Natural killer cell treated with Interleukin-12 subunit alpha and Interleukin-12 subunit beta and Interleukin-15 and Interleukin-18, amount 100 ng/mL, for 72 hours (primary cell): ENCODE measurements at regions not wholly inside any gene's neighbourhood (a gene's known extent, or its start where the extent isn't known, plus 50 kb on each side); places are given as distances from the start of the nearest gene placed in this dataset.

ENCODE experiments used
- ATAC-seq, 2 donors: fragments of 150-1000 bp; cut with Tn5 transposase in 1 of 2; sonication (Bioruptor Pico), chemical (Tn5 transposase) in 1 of 2; 2 replicates each; pipeline ENCODE4 v1.10.0; 2021
- DNase-seq: peaks from one replicate; pipeline ENCODE4 v3.0.0; 2022; ENCODE audit warnings: low spot score
- H3K27ac Mint-ChIP-seq, 2 donors: 1 replicate in 1 of 2; 2 replicates in 1 of 2; pipeline ENCODE4 v1.8.0; 2022; ENCODE audit warnings: mixed read lengths in 2 of 2, mild to moderate bottlenecking in 1 of 2, moderate library complexity in 1 of 2
- H3K27me3 Mint-ChIP-seq, 2 donors: 1 replicate in 1 of 2; 2 replicates in 1 of 2; pipeline ENCODE4 v1.8.0; 2022; ENCODE audit warnings: mixed read lengths in 2 of 2
- H3K36me3 Mint-ChIP-seq: one replicate; pipeline ENCODE4 v1.8.0; 2022; ENCODE audit warnings: mixed read lengths
- H3K4me1 Mint-ChIP-seq, 2 donors: 1 replicate in 1 of 2; 2 replicates in 1 of 2; pipeline ENCODE4 v1.8.0; 2022; ENCODE audit warnings: low read depth in 2 of 2, mixed read lengths in 2 of 2, mild to moderate bottlenecking in 1 of 2
- H3K4me3 Mint-ChIP-seq: one replicate; pipeline ENCODE4 v1.8.0; 2022; ENCODE audit warnings: mixed read lengths
- H3K9me3 Mint-ChIP-seq: 2 replicates; pipeline ENCODE4 v1.8.0; 2022; ENCODE audit warnings: mixed read lengths

GRCh38 chr2:183253441-183254130 is 129.3 kb downstream of the NUP35 start:
- H3K27ac Mint-ChIP-seq: no peak overlapping the region
- no peaks in the 10 kb centered on the region for H3K4me1 Mint-ChIP-seq
- ATAC-seq (no peak), DNase-seq (no peak)
- no peaks in the 10 kb centered on the region for H3K36me3 Mint-ChIP-seq
- no peaks in the 10 kb centered on the region for H3K27me3 Mint-ChIP-seq
- no peak overlapping the region for H3K4me3 Mint-ChIP-seq
- peaks cover 5% of the 10 kb centered on the region for H3K9me3 Mint-ChIP-seq

- no peak overlapping the region for H3K4me3 Mint-ChIP-seq
- DNase-seq (no peak), ATAC-seq (no peak)
- H3K36me3 Mint-ChIP-seq: no peaks in the 10 kb centered on the region
- H3K4me1 Mint-ChIP-seq: no peaks in the 10 kb centered on the region
- no peaks in the 10 kb centered on the region for H3K27me3 Mint-ChIP-seq
- no peak overlapping the region for H3K27ac Mint-ChIP-seq
- peaks cover 8% of the 10 kb centered on the region for H3K9me3 Mint-ChIP-seq
These were observed 131.2 kb downstream of the NUP35 start for GRCh38 chr2:183255411-183255810.

- no peak for ATAC-seq
- peaks cover 8% of the 10 kb centered on the region for H3K9me3 Mint-ChIP-seq
- no peaks in the 10 kb centered on the region for H3K36me3 Mint-ChIP-seq
These were observed 135.7 kb downstream of the NUP35 start for GRCh38 chr2:183259921-183260320.

GRCh38 chr2:183260527-183260926 is 136.3 kb downstream of the NUP35 start:
- Mint-ChIP-seq H3K27ac (no peak overlapping the region), H3K4me3 (no peak overlapping the region)
- no peak for DNase-seq

More at GRCh38 chr2:183259921-183260320, 135.7 kb downstream of the NUP35 start:
- no peak for DNase-seq
- H3K27me3 Mint-ChIP-seq: no peaks in the 10 kb centered on the region
- no peak overlapping the region for H3K27ac Mint-ChIP-seq
- no peaks in the 10 kb centered on the region for H3K4me1 Mint-ChIP-seq
- H3K4me3 Mint-ChIP-seq: no peak overlapping the region

GRCh38 chr2:183264890-183265535 is 140.8 kb downstream of the NUP35 start:
- H3K27ac Mint-ChIP-seq: no peak overlapping the region
- no peak for ATAC-seq
- H3K36me3 Mint-ChIP-seq: no peaks in the 10 kb centered on the region

More at GRCh38 chr2:183260527-183260926, 136.3 kb downstream of the NUP35 start:
- Mint-ChIP-seq H3K36me3 (no peaks in the 10 kb centered on the region), H3K9me3 (peaks cover 8% of the 10 kb centered on the region), H3K27me3 (no peaks in the 10 kb centered on the region), H3K4me1 (no peaks in the 10 kb centered on the region)
- ATAC-seq: no peak

GRCh38 chr2:183267148-183267827 is 143.0 kb downstream of the NUP35 start:
- H3K4me1 Mint-ChIP-seq: no peaks in the 10 kb centered on the region
- H3K27me3 Mint-ChIP-seq: no peaks in the 10 kb centered on the region
- peak in 1 of 2 donors; percentile 46 for ATAC-seq
- H3K36me3 Mint-ChIP-seq: no peaks in the 10 kb centered on the region
- no peak overlapping the region for H3K27ac Mint-ChIP-seq
- DNase-seq: no peak
- no peak overlapping the region for H3K4me3 Mint-ChIP-seq
- H3K9me3 Mint-ChIP-seq: peaks cover 16% of the 10 kb centered on the region

More at GRCh38 chr2:183264890-183265535, 140.8 kb downstream of the NUP35 start:
- H3K27me3 Mint-ChIP-seq: no peaks in the 10 kb centered on the region
- H3K9me3 Mint-ChIP-seq: peaks cover 7% of the 10 kb centered on the region
- no peak for DNase-seq
- no peak overlapping the region for H3K4me3 Mint-ChIP-seq
- no peaks in the 10 kb centered on the region for H3K4me1 Mint-ChIP-seq

- H3K36me3 Mint-ChIP-seq: no peaks in the 10 kb centered on the region
- H3K27ac Mint-ChIP-seq: no peak overlapping the region
- DNase-seq (no peak), ATAC-seq (no peak)
- no peaks in the 10 kb centered on the region for H3K4me1 Mint-ChIP-seq
- no peaks in the 10 kb centered on the region for H3K27me3 Mint-ChIP-seq
- H3K9me3 Mint-ChIP-seq: peaks cover 16% of the 10 kb centered on the region
- no peak overlapping the region for H3K4me3 Mint-ChIP-seq
These were observed 145.7 kb downstream of the NUP35 start for GRCh38 chr2:183269956-183270355.

- H3K9me3 Mint-ChIP-seq: peaks cover 3% of the 10 kb centered on the region
- H3K4me3 Mint-ChIP-seq: no peak overlapping the region
- ATAC-seq: no peak
- no peaks in the 10 kb centered on the region for H3K4me1 Mint-ChIP-seq
- DNase-seq: no peak
- no peaks in the 10 kb centered on the region for H3K27me3 Mint-ChIP-seq
- no peaks in the 10 kb centered on the region for H3K36me3 Mint-ChIP-seq
- no peak overlapping the region for H3K27ac Mint-ChIP-seq
These were observed 159.0 kb downstream of the NUP35 start for GRCh38 chr2:183283209-183283608.

- H3K4me3 Mint-ChIP-seq: no peak overlapping the region
- H3K9me3 Mint-ChIP-seq: no peaks in the 10 kb centered on the region
- DNase-seq: no peak
- H3K36me3 Mint-ChIP-seq: no peaks in the 10 kb centered on the region
- H3K27me3 Mint-ChIP-seq: no peaks in the 10 kb centered on the region
- H3K4me1 Mint-ChIP-seq: no peaks in the 10 kb centered on the region
- H3K27ac Mint-ChIP-seq: no peak overlapping the region
- ATAC-seq: no peak
These were observed 160.4 kb downstream of the NUP35 start for GRCh38 chr2:183284606-183285005.

GRCh38 chr2:183291436-183291835 is 167.2 kb downstream of the NUP35 start:
- Mint-ChIP-seq H3K27me3 (no peaks in the 10 kb centered on the region), H3K36me3 (no peaks in the 10 kb centered on the region), H3K4me1 (no peaks in the 10 kb centered on the region), H3K27ac (no peak overlapping the region), H3K4me3 (no peak overlapping the region), H3K9me3 (no peaks in the 10 kb centered on the region)
- ATAC-seq (no peak), DNase-seq (no peak)

GRCh38 chr2:183292028-183292427 is 167.8 kb downstream of the NUP35 start:
- H3K9me3 Mint-ChIP-seq: peaks cover 2% of the 10 kb centered on the region
- no peak overlapping the region for H3K4me3 Mint-ChIP-seq
- no peaks in the 10 kb centered on the region for H3K36me3 Mint-ChIP-seq
- no peaks in the 10 kb centered on the region for H3K4me1 Mint-ChIP-seq
- no peaks in the 10 kb centered on the region for H3K27me3 Mint-ChIP-seq
- no peak overlapping the region for H3K27ac Mint-ChIP-seq
- ATAC-seq (no peak), DNase-seq (no peak)

GRCh38 chr2:183339311-183339710 is 215.1 kb downstream of the NUP35 start:
- H3K4me3 Mint-ChIP-seq: no peak overlapping the region
- no peak overlapping the region for H3K27ac Mint-ChIP-seq
- peaks cover 4% of the 10 kb centered on the region for H3K9me3 Mint-ChIP-seq
- H3K4me1 Mint-ChIP-seq: no peaks in the 10 kb centered on the region
- no peak for DNase-seq
- no peaks in the 10 kb centered on the region for H3K27me3 Mint-ChIP-seq
- ATAC-seq: no peak
- peaks cover 5% of the 10 kb centered on the region for H3K36me3 Mint-ChIP-seq

- H3K27ac Mint-ChIP-seq: no peak overlapping the region
- peaks cover 6% of the 10 kb centered on the region for H3K9me3 Mint-ChIP-seq
- no peak for ATAC-seq
- H3K36me3 Mint-ChIP-seq: peaks cover 2% of the 10 kb centered on the region
- no peak overlapping the region for H3K4me3 Mint-ChIP-seq
- DNase-seq: no peak
- no peaks in the 10 kb centered on the region for H3K4me1 Mint-ChIP-seq
- no peaks in the 10 kb centered on the region for H3K27me3 Mint-ChIP-seq
These were observed 216.8 kb downstream of the NUP35 start for GRCh38 chr2:183341057-183341456.

- no peak overlapping the region for H3K4me3 Mint-ChIP-seq
- H3K4me1 Mint-ChIP-seq: no peaks in the 10 kb centered on the region
- DNase-seq (no peak), ATAC-seq (no peak)
- peaks cover 17% of the 10 kb centered on the region for H3K9me3 Mint-ChIP-seq
- H3K36me3 Mint-ChIP-seq: no peaks in the 10 kb centered on the region
- no peaks in the 10 kb centered on the region for H3K27me3 Mint-ChIP-seq
- no peak overlapping the region for H3K27ac Mint-ChIP-seq
These were observed 223.7 kb downstream of the NUP35 start for GRCh38 chr2:183347969-183348368.
